Pancreas (tissue), 10 donors: ENCODE measurements at regions not wholly inside any gene's neighbourhood (a gene's known extent, or its start where the extent isn't known, plus 50 kb on each side); places are given as distances from the start of the nearest gene placed in this dataset.

Source experiments
- ATAC-seq, 4 donors: fragments of 200-7000 bp; cut with Tn5 transposase; one replicate each; pipeline versions ENCODE4 v1.8.0 to v1.9.1; 2020; ENCODE audit warnings: mild to moderate bottlenecking in 4 of 4, moderate library complexity in 4 of 4
- DNase-seq, 6 donors: peaks; one replicate each; pipeline ENCODE4 v3.0.0-alpha.2; 2020
- FAIRE-seq: peaks from 2 replicates; lab custom pipeline; 2012; peaks lifted over from hg19 to GRCh38; lab: Jason Lieb, UNC
- H3K27ac ChIP-seq, 4 donors: fragments of 200-600 bp; sonication (generic); 1 replicate in 3 of 4; 2 replicates in 1 of 4; pipeline versions ENCODE4 v1.5.0 to v1.8.0; 2020
- H3K27me3 ChIP-seq, 4 donors: fragments of 200-600 bp; one replicate each; pipeline ENCODE4 v1.8.0; 2021
- H3K36me3 ChIP-seq, 3 donors: fragments of 200-600 bp; sonication (generic) in 1 of 3; one replicate each; pipeline versions ENCODE4 v1.5.0 to v1.8.0; 2020 to 2021
- H3K4me1 ChIP-seq, 3 donors: fragments of 200-600 bp; one replicate each; pipeline ENCODE4 v1.8.0; 2021
- H3K4me3 ChIP-seq, 4 donors: fragments of 200-600 bp; sonication (generic) in 2 of 4; one replicate each; pipeline versions ENCODE4 v1.5.0 to v1.8.0; 2020 to 2021
- H3K9me3 ChIP-seq, 4 donors: fragments of 200-600 bp; one replicate each; pipeline ENCODE4 v1.8.0; 2021
- CTCF ChIP-seq, 4 donors: fragments of 200-600 bp; sonication (generic) in 3 of 4; IDR thresholded peaks; one replicate each; pipeline versions ENCODE4 v1.5.0 to v1.8.0; 2021; ENCODE audit warnings: antibody characterized with exemption in 4 of 4
- WGBS, 2 donors: extraction: QIAGEN DNeasy Blood & Tissue Kit; methylation state at CpG; one replicate each; pipeline ENCODE4 v1.1.7; 2013; 5-methylcytosine and 5-hydroxymethylcytosine counted together
- intact Hi-C, 3 donors: fragments of 100-400 bp; cut with DNase I; formaldehyde crosslinking; loops; one replicate each; pipeline versions ENCODE4 v1.11.1 to v1.14.2; 2022
- donor health status: healthy with polysubstance abuse.
- donor health status: DM: no; HTN: no; CAD: no; lungs with moderate emphysema.
- donor health status: DM: no; HTN: no; CAD: no.
- donor health status: control.
- donor health status: control.
- donor health status: Bipolar disorder and iron deficiency.
- donor health status: DM: yes; HTN: yes; CAD: no.
- donor health status: DM: no; HTN: no; CAD: no.
- donor health status: DM: no; HTN: no; CAD: no.
- donor health status: DM: yes; HTN: yes; CAD: no.

GRCh38 chr9:93829271-93830011 lies 125.7 kb downstream of the BARX1 start:
- peak in 1 of 6 donors; percentile 28 for DNase-seq
- Histone ChIP-seq H3K27me3 (no peaks in the 10 kb centered on the region), H3K27ac (no peak overlapping the region), H3K4me3 (no peak overlapping the region), H3K4me1 (no peaks in the 10 kb centered on the region), H3K9me3 (no peaks in the 10 kb centered on the region), H3K36me3 (no peaks in the 10 kb centered on the region)
- FAIRE-seq: no peak
- intact Hi-C loops: loop anchor here in 1 of 3 donors (10.0 kb wide), 1 partner anchor 135 kb away; no protein-coding TSS in a partner anchor
- no peak for ATAC-seq
- TF ChIP-seq CTCF (IDR thresholded peaks at IDR 0.05): no peak
- WGBS, 2 donors: 77 to 78% methylated on average over 15 of the region's 15 CpGs

- H3K4me3 ChIP-seq: no peak overlapping the region
- H3K4me1 ChIP-seq: no peaks in the 10 kb centered on the region
- no peak for ATAC-seq
- intact Hi-C loops: loop anchor here in 1 of 3 donors (10.0 kb wide), 1 partner anchor 136 kb away; no protein-coding TSS in a partner anchor
- no peak overlapping the region for H3K27ac ChIP-seq
- WGBS, 2 donors: 85 to 86% methylated on average over 12 to 13 of the region's 13 CpGs
- DNase-seq: peak in 2 of 6 donors; percentile 11 to 31
- no peaks in the 10 kb centered on the region for H3K36me3 ChIP-seq
- H3K27me3 ChIP-seq: no peaks in the 10 kb centered on the region
- no peak for TF ChIP-seq CTCF (IDR thresholded peaks at IDR 0.05)
- FAIRE-seq: no peak
- no peaks in the 10 kb centered on the region for H3K9me3 ChIP-seq
Observed at GRCh38 chr9:93828331-93829097, 126.6 kb downstream of the BARX1 start.

- WGBS, 2 donors: 16 to 17% methylated on average over 39 to 43 of the region's 43 CpGs
- peak; percentile 91 to 96 (median 94) for TF ChIP-seq CTCF (IDR thresholded peaks at IDR 0.05)
- Histone ChIP-seq H3K9me3 (no peaks in the 10 kb centered on the region), H3K36me3 (no peaks in the 10 kb centered on the region), H3K4me1 (no peaks in the 10 kb centered on the region), H3K27me3 (no peaks in the 10 kb centered on the region), H3K27ac (no peak overlapping the region), H3K4me3 (peak overlapping the region in 2 of 4 donors; percentile 38 to 49)
- DNase-seq (peak; percentile 39 to 88 (median 72)), FAIRE-seq (no peak), ATAC-seq (peak; percentile 96 to 99 (median 98))
- intact Hi-C loops: loop anchor here in 1 of 3 donors (10.0 kb wide), 1 partner anchor 137 kb away; no protein-coding TSS in a partner anchor
Observed at GRCh38 chr9:93827545-93828330, 127.4 kb downstream of the BARX1 start.

- peak in 2 of 6 donors; percentile 8 to 53 for DNase-seq
- FAIRE-seq: no peak
- intact Hi-C loops: loop anchor here in 1 of 3 donors (10.0 kb wide), 1 partner anchor 138 kb away; no protein-coding TSS in a partner anchor
- ATAC-seq: peak; percentile 16 to 30 (median 23)
- Histone ChIP-seq H3K27me3 (no peaks in the 10 kb centered on the region), H3K27ac (no peak overlapping the region), H3K4me3 (peak overlapping the region in 2 of 4 donors; percentile 38 to 49), H3K36me3 (no peaks in the 10 kb centered on the region), H3K4me1 (no peaks in the 10 kb centered on the region), H3K9me3 (no peaks in the 10 kb centered on the region)
- no peak for TF ChIP-seq CTCF (IDR thresholded peaks at IDR 0.05)
- WGBS, 2 donors: 57 to 62% methylated on average over 20 of the region's 20 CpGs
Observed at GRCh38 chr9:93826905-93827544, 128.1 kb downstream of the BARX1 start.
